ENCODE measurements at regions not wholly inside any gene's neighbourhood (a gene's known extent, or its start where the extent isn't known, plus 50 kb on each side); places are given as distances from the start of the nearest gene placed in this dataset.

DNA sequence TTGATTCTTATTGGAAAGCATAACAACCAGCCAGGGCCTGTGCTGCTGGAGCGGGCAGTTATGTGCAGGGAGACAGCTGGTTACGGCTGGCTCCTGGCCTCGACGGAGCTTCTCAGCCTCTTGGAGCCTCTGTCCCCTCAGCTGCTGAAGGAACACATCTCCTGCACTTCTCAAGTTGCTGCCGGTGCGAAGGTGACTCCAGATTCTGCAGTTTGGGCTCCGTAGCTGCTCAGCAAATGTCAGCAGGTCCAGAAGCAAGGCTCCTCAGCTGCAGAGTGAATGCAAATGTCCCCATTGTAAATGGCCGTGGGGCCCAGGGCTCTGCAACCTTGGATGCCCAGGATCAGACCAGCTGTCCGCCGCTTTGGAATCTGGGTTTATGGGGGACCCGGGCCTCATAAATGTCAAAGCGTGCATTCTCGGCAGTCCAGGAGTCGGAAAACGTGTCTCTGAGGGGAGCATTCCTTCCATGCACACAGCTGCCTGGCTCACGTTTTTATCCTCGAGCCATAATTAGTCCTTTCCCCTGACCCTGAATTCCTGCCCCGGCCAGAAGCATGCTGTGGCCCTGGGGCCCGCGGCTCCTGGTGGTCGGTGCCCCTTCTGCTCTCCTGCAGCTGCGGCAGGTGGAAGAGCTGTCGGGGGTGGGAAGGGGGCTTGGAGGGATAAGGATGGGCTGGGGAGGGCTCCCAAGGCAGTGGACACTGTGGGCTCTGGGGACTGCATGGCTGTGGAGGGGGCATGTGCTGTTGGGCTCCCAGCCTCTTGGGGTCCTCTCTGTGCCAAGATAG, 106.0 kb downstream of the KIF26A start:
- TF ChIP-seq, protein P1, sequence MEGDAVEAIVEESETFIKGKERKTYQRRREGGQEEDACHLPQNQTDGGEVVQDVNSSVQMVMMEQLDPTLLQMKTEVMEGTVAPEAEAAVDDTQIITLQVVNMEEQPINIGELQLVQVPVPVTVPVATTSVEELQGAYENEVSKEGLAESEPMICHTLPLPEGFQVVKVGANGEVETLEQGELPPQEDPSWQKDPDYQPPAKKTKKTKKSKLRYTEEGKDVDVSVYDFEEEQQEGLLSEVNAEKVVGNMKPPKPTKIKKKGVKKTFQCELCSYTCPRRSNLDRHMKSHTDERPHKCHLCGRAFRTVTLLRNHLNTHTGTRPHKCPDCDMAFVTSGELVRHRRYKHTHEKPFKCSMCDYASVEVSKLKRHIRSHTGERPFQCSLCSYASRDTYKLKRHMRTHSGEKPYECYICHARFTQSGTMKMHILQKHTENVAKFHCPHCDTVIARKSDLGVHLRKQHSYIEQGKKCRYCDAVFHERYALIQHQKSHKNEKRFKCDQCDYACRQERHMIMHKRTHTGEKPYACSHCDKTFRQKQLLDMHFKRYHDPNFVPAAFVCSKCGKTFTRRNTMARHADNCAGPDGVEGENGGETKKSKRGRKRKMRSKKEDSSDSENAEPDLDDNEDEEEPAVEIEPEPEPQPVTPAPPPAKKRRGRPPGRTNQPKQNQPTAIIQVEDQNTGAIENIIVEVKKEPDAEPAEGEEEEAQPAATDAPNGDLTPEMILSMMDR (IDR thresholded peaks at IDR 0.05 in 4 of 5, conservative IDR thresholded peaks at IDR 0.05 in 1 of 5): no peak
- TF ChIP-seq POLR2A (IDR thresholded peaks at IDR 0.05): no peak
